Breast epithelium (tissue), 3 donors: ENCODE measurements at regions not wholly inside any gene's neighbourhood (a gene's known extent, or its start where the extent isn't known, plus 50 kb on each side); places are given as distances from the start of the nearest gene placed in this dataset.

Experiments
- POLR2A ChIP-seq: fragments of 450-650 bp; IDR thresholded peaks from one replicate; pipeline ENCODE4 v1.6.1; 2016; ENCODE audit warnings: antibody characterized with exemption, mild to moderate bottlenecking, moderate library complexity
- POLR2AphosphoS5 ChIP-seq, 3 donors: sonication (generic); formaldehyde crosslinking; IDR thresholded peaks; one replicate each; pipeline ENCODE4 v1.6.1; 2017; ENCODE audit warnings: antibody characterized with exemption in 3 of 3
- TF ChIP-seq, protein P1 (sequence below), 3 donors: fragments of 450-650 bp; IDR thresholded peaks; one replicate each; pipeline ENCODE4 v1.5.1; 2016 to 2017; ENCODE audit warnings: antibody characterized with exemption in 3 of 3, mild to moderate bottlenecking in 3 of 3, moderate library complexity in 3 of 3

DNA sequence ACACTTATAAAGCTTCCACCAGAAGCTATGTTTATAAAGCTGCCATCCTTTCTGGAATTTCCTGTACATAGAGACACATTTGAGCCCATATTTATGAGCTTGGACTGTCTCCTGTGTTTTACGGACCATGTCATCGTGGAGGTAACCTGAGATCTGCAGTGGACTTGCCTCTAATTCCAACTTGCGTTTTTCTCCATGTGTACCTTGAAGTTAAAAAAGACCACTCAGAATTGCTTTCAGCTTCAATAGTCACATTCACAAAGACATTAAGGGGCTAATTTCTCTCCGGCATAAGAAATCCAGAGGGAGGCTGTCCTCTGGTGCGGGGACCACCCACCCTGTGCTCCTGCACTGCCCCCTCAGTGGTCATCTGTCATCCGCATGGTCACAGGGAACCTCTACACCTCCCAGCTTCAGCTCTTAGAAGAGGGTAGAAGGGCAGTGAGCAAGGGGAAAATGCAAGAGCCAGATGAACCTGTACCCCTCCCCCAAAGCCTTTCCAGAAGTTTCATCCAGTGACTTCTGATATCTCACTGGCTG is 521.4 kb upstream of the CAMK1G start:
- TF ChIP-seq, protein P1, sequence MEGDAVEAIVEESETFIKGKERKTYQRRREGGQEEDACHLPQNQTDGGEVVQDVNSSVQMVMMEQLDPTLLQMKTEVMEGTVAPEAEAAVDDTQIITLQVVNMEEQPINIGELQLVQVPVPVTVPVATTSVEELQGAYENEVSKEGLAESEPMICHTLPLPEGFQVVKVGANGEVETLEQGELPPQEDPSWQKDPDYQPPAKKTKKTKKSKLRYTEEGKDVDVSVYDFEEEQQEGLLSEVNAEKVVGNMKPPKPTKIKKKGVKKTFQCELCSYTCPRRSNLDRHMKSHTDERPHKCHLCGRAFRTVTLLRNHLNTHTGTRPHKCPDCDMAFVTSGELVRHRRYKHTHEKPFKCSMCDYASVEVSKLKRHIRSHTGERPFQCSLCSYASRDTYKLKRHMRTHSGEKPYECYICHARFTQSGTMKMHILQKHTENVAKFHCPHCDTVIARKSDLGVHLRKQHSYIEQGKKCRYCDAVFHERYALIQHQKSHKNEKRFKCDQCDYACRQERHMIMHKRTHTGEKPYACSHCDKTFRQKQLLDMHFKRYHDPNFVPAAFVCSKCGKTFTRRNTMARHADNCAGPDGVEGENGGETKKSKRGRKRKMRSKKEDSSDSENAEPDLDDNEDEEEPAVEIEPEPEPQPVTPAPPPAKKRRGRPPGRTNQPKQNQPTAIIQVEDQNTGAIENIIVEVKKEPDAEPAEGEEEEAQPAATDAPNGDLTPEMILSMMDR (IDR thresholded peaks at IDR 0.05) = no peak
- TF ChIP-seq POLR2AphosphoS5 (IDR thresholded peaks at IDR 0.05) (no peak), POLR2A (no peak)
